H9 (cell line): ENCODE measurements at regions not wholly inside any gene's neighbourhood (a gene's known extent, or its start where the extent isn't known, plus 50 kb on each side); places are given as distances from the start of the nearest gene placed in this dataset.

Experiments
- DNase-seq: peaks from one replicate; pipeline ENCODE4 v3.0.0-alpha.2; 2017
- H2AFZ ChIP-seq: one replicate; pipeline ENCODE4 v1.6.1; 2013; ENCODE audit warnings: mild to moderate bottlenecking, low read length, control low read depth, moderate library complexity
- H2AK5ac ChIP-seq: 2 replicates; pipeline ENCODE4 v1.6.1; 2013; ENCODE audit warnings: low read length, control low read depth, mixed read lengths; ENCODE audit not compliant: insufficient read length
- H2BK120ac ChIP-seq: one replicate; pipeline ENCODE4 v1.6.1; 2013; ENCODE audit warnings: low read depth, mild to moderate bottlenecking, low read length, control low read depth, inconsistent platforms; ENCODE audit not compliant: poor library complexity, severe bottlenecking
- H2BK12ac ChIP-seq: 2 replicates; pipeline ENCODE4 v1.6.1; 2013; ENCODE audit warnings: low read length, control low read depth, mixed read lengths, low read depth; ENCODE audit not compliant: insufficient read length
- H2BK15ac ChIP-seq: 2 replicates; pipeline ENCODE4 v1.6.1; 2013; ENCODE audit warnings: low read depth, low read length, control low read depth
- H2BK20ac ChIP-seq: one replicate; pipeline ENCODE4 v1.6.1; 2013; ENCODE audit warnings: low read depth, mild to moderate bottlenecking, low read length, control low read depth, inconsistent platforms; ENCODE audit not compliant: poor library complexity, severe bottlenecking
- H2BK5ac ChIP-seq: 2 replicates; pipeline ENCODE4 v1.6.1; 2013; ENCODE audit warnings: low read length, control low read depth, mixed read lengths; ENCODE audit not compliant: insufficient read length
- H3K14ac ChIP-seq: 2 replicates; pipeline ENCODE4 v1.6.1; 2013; ENCODE audit warnings: low read length, control low read depth; ENCODE audit not compliant: insufficient read depth
- H3K18ac ChIP-seq: 2 replicates; pipeline ENCODE4 v1.6.1; 2013; ENCODE audit warnings: low read depth, mild to moderate bottlenecking, mixed read lengths, low read length, control low read depth; ENCODE audit not compliant: insufficient read length
- H3K23ac ChIP-seq: 2 replicates; pipeline ENCODE4 v1.6.1; 2013; ENCODE audit warnings: low read length, control low read depth, mixed read lengths, low read depth; ENCODE audit not compliant: insufficient read length
- H3K23me2 ChIP-seq: 2 replicates; pipeline ENCODE4 v1.6.1; 2013; ENCODE audit warnings: low read depth, mild to moderate bottlenecking, mixed read lengths, low read length, control low read depth; ENCODE audit not compliant: insufficient read length, poor library complexity, severe bottlenecking
- H3K27ac ChIP-seq: 2 replicates; pipeline ENCODE4 v1.5.1; 2013; ENCODE audit warnings: low read length, control low read depth, mixed read lengths, low read depth; ENCODE audit not compliant: insufficient read length
- H3K27me3 ChIP-seq: 2 replicates; pipeline ENCODE4 v1.6.1; 2013; ENCODE audit warnings: low read length, control low read depth, inconsistent platforms; ENCODE audit not compliant: insufficient read depth
- H3K4ac ChIP-seq: 2 replicates; pipeline ENCODE4 v1.6.1; 2013; ENCODE audit warnings: low read depth, mild to moderate bottlenecking, control low read depth, inconsistent platforms, low read length, moderate library complexity
- H3K4me1 ChIP-seq: 2 replicates; pipeline ENCODE4 v1.6.1; 2013; ENCODE audit warnings: low read length, control low read depth, inconsistent platforms; ENCODE audit not compliant: insufficient read depth
- H3K4me2 ChIP-seq: 2 replicates; pipeline ENCODE4 v1.6.1; 2013; ENCODE audit warnings: low read length, control low read depth, mixed read lengths; ENCODE audit not compliant: insufficient read length, insufficient read depth
- H3K56ac ChIP-seq: 2 replicates; pipeline ENCODE4 v1.6.1; 2013; ENCODE audit warnings: low read depth, mild to moderate bottlenecking, mixed read lengths, low read length, control low read depth; ENCODE audit not compliant: insufficient read length
- H3K79me1 ChIP-seq: 2 replicates; pipeline ENCODE4 v1.6.1; 2013; ENCODE audit warnings: low read depth, mild to moderate bottlenecking, moderate library complexity, low read length, control low read depth, inconsistent platforms; ENCODE audit not compliant: insufficient read depth, poor library complexity, severe bottlenecking
- H3K79me2 ChIP-seq: 2 replicates; pipeline ENCODE4 v1.6.1; 2013; ENCODE audit warnings: low read length, control low read depth, inconsistent platforms; ENCODE audit not compliant: insufficient read depth
- H3K9ac ChIP-seq: 2 replicates; pipeline ENCODE4 v1.6.1; 2013; ENCODE audit warnings: low read length, control low read depth, mixed read lengths; ENCODE audit not compliant: insufficient read length; ENCODE audit errors: extremely low read depth
- H3K9me3 ChIP-seq: one replicate; pipeline ENCODE4 v1.6.1; 2013; ENCODE audit warnings: low read depth, low read length, inconsistent platforms; ENCODE audit not compliant: control insufficient read depth
- H3T11ph ChIP-seq: one replicate; pipeline ENCODE4 v1.6.1; 2013; ENCODE audit warnings: mild to moderate bottlenecking, low read length, control low read depth, inconsistent platforms
- H4K20me1 ChIP-seq: one replicate; pipeline ENCODE4 v1.6.1; 2013; ENCODE audit not compliant: control insufficient read depth, insufficient read length, insufficient read depth
- H4K5ac ChIP-seq: 2 replicates; pipeline ENCODE4 v1.6.1; 2013; ENCODE audit warnings: low read depth, mild to moderate bottlenecking, mixed read lengths, low read length, control low read depth; ENCODE audit not compliant: insufficient read length
- H4K8ac ChIP-seq: replicated peaks from 2 replicates; pipeline ENCODE4 v1.6.1; 2013; ENCODE audit warnings: low read length, control low read depth, mixed read lengths, low read depth; ENCODE audit not compliant: insufficient read length
- H4K91ac ChIP-seq: 2 replicates; pipeline ENCODE4 v1.6.1; 2013; ENCODE audit warnings: low read depth, mild to moderate bottlenecking, moderate library complexity, mixed read lengths, low read length, control low read depth; ENCODE audit not compliant: insufficient read length
- H3K27ac Mint-ChIP-seq, 3 experiments: 2 replicates in 2 of 3; 3 replicates in 1 of 3; pipeline ENCODE4 v1.8.0; 2020 to 2021; ENCODE audit warnings: mixed read lengths in 3 of 3, mild to moderate bottlenecking in 1 of 3, moderate library complexity in 1 of 3
- H3K27me3 Mint-ChIP-seq: 2 replicates; pipeline ENCODE4 v1.8.0; 2021; ENCODE audit warnings: low read depth, mild to moderate bottlenecking, moderate library complexity, mixed read lengths
- H3K36me3 Mint-ChIP-seq, 3 experiments: 2 replicates in 2 of 3; 3 replicates in 1 of 3; pipeline ENCODE4 v1.8.0; 2020 to 2021; ENCODE audit warnings: low read depth in 3 of 3, mixed read lengths in 3 of 3; ENCODE audit not compliant: insufficient read depth in 1 of 3
- H3K4me1 Mint-ChIP-seq, 2 experiments: 2 replicates each; pipeline ENCODE4 v1.8.0; 2020; ENCODE audit warnings: mixed read lengths in 2 of 2
- H3K4me3 Mint-ChIP-seq, 2 experiments: 2 replicates in 1 of 2; 3 replicates in 1 of 2; pipeline ENCODE4 v1.8.0; 2020 to 2021; ENCODE audit warnings: mild to moderate bottlenecking in 2 of 2, mixed read lengths in 2 of 2, moderate library complexity in 1 of 2
- H3K9me3 Mint-ChIP-seq, 2 experiments: 2 replicates in 1 of 2; 3 replicates in 1 of 2; pipeline ENCODE4 v1.8.0; 2020; ENCODE audit warnings: mild to moderate bottlenecking in 2 of 2, mixed read lengths in 2 of 2, moderate library complexity in 1 of 2
- CTCF ChIP-seq: fragments of 200-600 bp; sonication (generic); conservative IDR thresholded peaks from 3 replicates; pipeline ENCODE4 v1.8.0; 2021; ENCODE audit warnings: antibody characterized with exemption, mild to moderate bottlenecking
- WGBS: extraction: QIAGEN DNeasy Blood & Tissue Kit; methylation state at CpG from one replicate; pipeline ENCODE4 v1.1.7; 2013; ENCODE audit warnings: missing lambda C conversion rate, low lambda C conversion rate, mixed read lengths; ENCODE audit not compliant: insufficient read length; ENCODE audit errors: extremely low coverage; 5-methylcytosine and 5-hydroxymethylcytosine counted together

GRCh38 chr18:41262688-41263087, 692.3 kb upstream of the PIK3C3 start:
- Histone ChIP-seq H4K8ac (no peak overlapping the region), H3K23ac (no peak overlapping the region), H3K56ac (no peak overlapping the region), H2BK5ac (no peak overlapping the region), H3K27me3 (no peaks in the 10 kb centered on the region), H3K9ac (no peak overlapping the region), H3K18ac (no peak overlapping the region), H2BK120ac (no peak overlapping the region), H3K79me2 (no peaks in the 10 kb centered on the region), H2AK5ac (no peak overlapping the region), H2BK15ac (no peak overlapping the region), H3K4me1 (no peaks in the 10 kb centered on the region), H3K14ac (no peak overlapping the region), H3K23me2 (no peaks in the 10 kb centered on the region), H3T11ph (no peak overlapping the region), H2AFZ (no peak overlapping the region), H4K5ac (no peak overlapping the region), H3K4ac (no peak overlapping the region), H3K9me3 (no peaks in the 10 kb centered on the region), H2BK12ac (no peak overlapping the region), H4K91ac (no peak overlapping the region), H4K20me1 (no peaks in the 10 kb centered on the region), H3K79me1 (no peaks in the 10 kb centered on the region), H2BK20ac (no peak overlapping the region), H3K27ac (no peak overlapping the region), H3K4me2 (no peak overlapping the region)
- H3K27me3 Mint-ChIP-seq = no peaks in the 10 kb centered on the region
- TF ChIP-seq CTCF = no peak
- no peaks in the 10 kb centered on the region; a peak in 1 of 5 replicates for H3K9me3 Mint-ChIP-seq
- no peak overlapping the region for H3K27ac Mint-ChIP-seq
- WGBS = no CpG with 5 or more reads among the region's 6 CpGs
- peaks cover 0 to 9% of the 10 kb centered on the region in 2 experiments; a peak in 2 of 4 replicates for H3K4me1 Mint-ChIP-seq
- no peak overlapping the region for H3K4me3 Mint-ChIP-seq
- no peaks in the 10 kb centered on the region for H3K36me3 Mint-ChIP-seq
- DNase-seq = no peak
